ENCODE measurements at regions not wholly inside any gene's neighbourhood (a gene's known extent, or its start where the extent isn't known, plus 50 kb on each side); places are given as distances from the start of the nearest gene placed in this dataset.
A peak's percentile ranks its signal among the peaks of the same experiment; 100 is the strongest.

- peaks cover 5% of the 10 kb centered on the region for H3K27me3 ChIP-seq (ENCODE audit: control insufficient read depth, low read length)
- no peaks in the 10 kb centered on the region for H3K79me2 ChIP-seq (ENCODE audit: control insufficient read depth, low read length)
- no peaks in the 10 kb centered on the region for H3K9me3 ChIP-seq (ENCODE audit: control insufficient read depth, insufficient read depth, low read length)
- no peak overlapping the region for H3K4me2 ChIP-seq (ENCODE audit: low read length)
- H4K20me1 ChIP-seq (ENCODE audit: control insufficient read depth, insufficient read depth, low read depth, low read length), result no peaks in the 10 kb centered on the region
- no peaks in the 10 kb centered on the region for H3F3A ChIP-seq (ENCODE audit: control insufficient read depth, insufficient read depth)
- no peak overlapping the region for H3K27ac ChIP-seq (ENCODE audit: low read depth, low read length)
- H3K9me2 ChIP-seq (replicated peaks; ENCODE audit: control insufficient read depth, low read length), result no peaks in the 10 kb centered on the region
- TF ChIP-seq CTCF (IDR thresholded peaks at IDR 0.05; ENCODE audit: low read depth, low read length, poor library complexity, severe bottlenecking) (no peak), EZH2phosphoT487 (IDR thresholded peaks at IDR 0.05; ENCODE audit: borderline replicate concordance, low read length) (no peak)
- H3K36me3 ChIP-seq (ENCODE audit: control insufficient read depth, low read length), result no peaks in the 10 kb centered on the region
- H3K4me1 ChIP-seq (ENCODE audit: control insufficient read depth, low read length), result no peaks in the 10 kb centered on the region
- H3K4me3 ChIP-seq (ENCODE audit: low read length), result no peak overlapping the region
Observed at GRCh38 chr3:70546679-70547078, 234.2 kb upstream of the MDFIC2 start.

GRCh38 chr3:70543493-70543892 lies 231.1 kb upstream of the MDFIC2 start:
- no peak overlapping the region for H3K4me2 ChIP-seq (ENCODE audit: low read length)
- no peaks in the 10 kb centered on the region for H3K36me3 ChIP-seq (ENCODE audit: control insufficient read depth, low read length)
- H3F3A ChIP-seq (ENCODE audit: control insufficient read depth, insufficient read depth), result no peaks in the 10 kb centered on the region
- no peaks in the 10 kb centered on the region for H4K20me1 ChIP-seq (ENCODE audit: control insufficient read depth, insufficient read depth, low read depth, low read length)
- no peak for TF ChIP-seq CTCF (IDR thresholded peaks at IDR 0.05; ENCODE audit: low read depth, low read length, poor library complexity, severe bottlenecking)
- TF ChIP-seq EZH2phosphoT487 (IDR thresholded peaks at IDR 0.05; ENCODE audit: borderline replicate concordance, low read length), result no peak
- no peaks in the 10 kb centered on the region for H3K79me2 ChIP-seq (ENCODE audit: control insufficient read depth, low read length)
- H3K4me3 ChIP-seq (ENCODE audit: low read length), result no peak overlapping the region
- H3K4me1 ChIP-seq (ENCODE audit: control insufficient read depth, low read length), result no peaks in the 10 kb centered on the region
- peaks cover 5% of the 10 kb centered on the region for H3K27me3 ChIP-seq (ENCODE audit: control insufficient read depth, low read length)
- no peaks in the 10 kb centered on the region for H3K9me2 ChIP-seq (replicated peaks; ENCODE audit: control insufficient read depth, low read length)
- H3K9me3 ChIP-seq (ENCODE audit: control insufficient read depth, insufficient read depth, low read length), result no peaks in the 10 kb centered on the region
- no peak overlapping the region for H3K27ac ChIP-seq (ENCODE audit: low read depth, low read length)

GRCh38 chr3:70539908-70540307 lies 227.5 kb upstream of the MDFIC2 start:
- no peaks in the 10 kb centered on the region for H3K27me3 ChIP-seq (ENCODE audit: control insufficient read depth, low read length)
- no peaks in the 10 kb centered on the region for H4K20me1 ChIP-seq (ENCODE audit: control insufficient read depth, insufficient read depth, low read depth, low read length)
- H3F3A ChIP-seq (ENCODE audit: control insufficient read depth, insufficient read depth), result no peaks in the 10 kb centered on the region
- no peak overlapping the region for H3K4me2 ChIP-seq (ENCODE audit: low read length)
- no peak overlapping the region for H3K4me3 ChIP-seq (ENCODE audit: low read length)
- no peaks in the 10 kb centered on the region for H3K9me2 ChIP-seq (replicated peaks; ENCODE audit: control insufficient read depth, low read length)
- no peaks in the 10 kb centered on the region for H3K4me1 ChIP-seq (ENCODE audit: control insufficient read depth, low read length)
- TF ChIP-seq EZH2phosphoT487 (IDR thresholded peaks at IDR 0.05; ENCODE audit: borderline replicate concordance, low read length) (no peak), CTCF (IDR thresholded peaks at IDR 0.05; ENCODE audit: low read depth, low read length, poor library complexity, severe bottlenecking) (peak; percentile 46)
- no peaks in the 10 kb centered on the region for H3K36me3 ChIP-seq (ENCODE audit: control insufficient read depth, low read length)
- H3K79me2 ChIP-seq (ENCODE audit: control insufficient read depth, low read length), result no peaks in the 10 kb centered on the region
- H3K9me3 ChIP-seq (ENCODE audit: control insufficient read depth, insufficient read depth, low read length), result no peaks in the 10 kb centered on the region
- no peak overlapping the region for H3K27ac ChIP-seq (ENCODE audit: low read depth, low read length)

GRCh38 chr3:70532806-70533205 lies 220.4 kb upstream of the MDFIC2 start:
- Histone ChIP-seq H3K4me1 (ENCODE audit: control insufficient read depth, low read length) (no peaks in the 10 kb centered on the region), H3K79me2 (ENCODE audit: control insufficient read depth, low read length) (no peaks in the 10 kb centered on the region), H3K4me2 (ENCODE audit: low read length) (no peak overlapping the region), H3K27ac (ENCODE audit: low read depth, low read length) (no peak overlapping the region), H4K20me1 (ENCODE audit: control insufficient read depth, insufficient read depth, low read depth, low read length) (no peaks in the 10 kb centered on the region), H3F3A (ENCODE audit: control insufficient read depth, insufficient read depth) (no peaks in the 10 kb centered on the region), H3K27me3 (ENCODE audit: control insufficient read depth, low read length) (peaks cover 5% of the 10 kb centered on the region; the same call in 1 of the 2 replicates), H3K9me3 (ENCODE audit: control insufficient read depth, insufficient read depth, low read length) (no peaks in the 10 kb centered on the region), H3K4me3 (ENCODE audit: low read length) (no peak overlapping the region), H3K9me2 (replicated peaks; ENCODE audit: control insufficient read depth, low read length) (no peaks in the 10 kb centered on the region), H3K36me3 (ENCODE audit: control insufficient read depth, low read length) (no peaks in the 10 kb centered on the region)
- TF ChIP-seq EZH2phosphoT487 (IDR thresholded peaks at IDR 0.05; ENCODE audit: borderline replicate concordance, low read length) (no peak), CTCF (IDR thresholded peaks at IDR 0.05; ENCODE audit: low read depth, low read length, poor library complexity, severe bottlenecking) (no peak)

Data from DOHH2 (cell line).